Stimulated activated CD8-positive, alpha-beta memory T cell treated with anti-CD3 and anti-CD28 coated beads, Interleukin-15, amount 100 ng/mL, for 24 hours (primary cell): ENCODE measurements at regions not wholly inside any gene's neighbourhood (a gene's known extent, or its start where the extent isn't known, plus 50 kb on each side); places are given as distances from the start of the nearest gene placed in this dataset.
"Not testable (repeated sequence)": the region's sequence is repeated elsewhere in the genome, so short reads cannot be mapped to it uniquely, and the experiment has no call there.

Source experiments
- DNase-seq: peaks from one replicate; pipeline ENCODE4 v3.0.0-alpha.2; 2020; ENCODE audit warnings: low read depth

GRCh38 chr10:64316833-64317232 lies 795.6 kb downstream of the REEP3 start:
- no peak for DNase-seq

- no peak for DNase-seq
These were observed 799.2 kb downstream of the REEP3 start for GRCh38 chr10:64320448-64320847.

GRCh38 chr10:64329510-64329909 lies 808.3 kb downstream of the REEP3 start:
- no peak for DNase-seq

- DNase-seq, result no peak
These were observed 811.4 kb downstream of the REEP3 start for GRCh38 chr10:64332551-64332950.

- no peak for DNase-seq
These were observed 812.9 kb downstream of the REEP3 start for GRCh38 chr10:64334084-64334483.

GRCh38 chr10:64344211-64344610 lies 823.0 kb downstream of the REEP3 start:
- DNase-seq, result no peak

- no peak for DNase-seq
These were observed 824.7 kb downstream of the REEP3 start for GRCh38 chr10:64345856-64346255.

GRCh38 chr10:64346389-64346788 lies 825.2 kb downstream of the REEP3 start:
- DNase-seq, result no peak

GRCh38 chr10:64350665-64351064 lies 829.5 kb downstream of the REEP3 start:
- DNase-seq, result no peak

- no peak for DNase-seq
These were observed 837.7 kb downstream of the REEP3 start for GRCh38 chr10:64358907-64359306.

GRCh38 chr10:64360240-64360639 lies 839.0 kb downstream of the REEP3 start:
- DNase-seq, result not testable (repeated sequence)

GRCh38 chr10:64363687-64364086 lies 842.5 kb downstream of the REEP3 start:
- DNase-seq, result no peak

- DNase-seq, result no peak
These were observed 844.5 kb downstream of the REEP3 start for GRCh38 chr10:64365663-64366062.

GRCh38 chr10:64368298-64368697 lies 847.1 kb downstream of the REEP3 start:
- no peak for DNase-seq

- no peak for DNase-seq
These were observed 848.9 kb downstream of the REEP3 start for GRCh38 chr10:64369885-64370773.

GRCh38 chr10:64374346-64374745 lies 853.1 kb downstream of the REEP3 start:
- DNase-seq, result no peak

GRCh38 chr10:64376167-64376566 lies 855.0 kb downstream of the REEP3 start:
- DNase-seq, result no peak

- no peak for DNase-seq
These were observed 858.7 kb downstream of the REEP3 start for GRCh38 chr10:64379898-64380297.

GRCh38 chr10:64385355-64385754 lies 864.2 kb downstream of the REEP3 start:
- DNase-seq, result no peak

GRCh38 chr10:64394744-64395143 lies 873.5 kb downstream of the REEP3 start:
- DNase-seq, result no peak

GRCh38 chr10:64396105-64396708 lies 875.0 kb downstream of the REEP3 start:
- DNase-seq, result no peak

GRCh38 chr10:64397125-64397524 lies 875.9 kb downstream of the REEP3 start:
- no peak for DNase-seq

- DNase-seq, result no peak
These were observed 887.4 kb downstream of the REEP3 start for GRCh38 chr10:64408391-64409183.
